Stomach smooth muscle (tissue), 2 donors: ENCODE measurements at regions not wholly inside any gene's neighbourhood (a gene's known extent, or its start where the extent isn't known, plus 50 kb on each side); places are given as distances from the start of the nearest gene placed in this dataset.

Experiments
- H3K27ac ChIP-seq: one replicate; pipeline ENCODE4 v1.7.0; 2013; ENCODE audit warnings: mild to moderate bottlenecking, low read length, inconsistent platforms
- H3K27me3 ChIP-seq, 2 donors: one replicate each; pipeline ENCODE4 v1.7.0; 2013; ENCODE audit warnings: low read length in 2 of 2; ENCODE audit not compliant: insufficient read depth in 2 of 2, control insufficient read depth in 1 of 2
- H3K36me3 ChIP-seq, 2 donors: one replicate each; pipeline ENCODE4 v1.7.0; 2013; ENCODE audit warnings: low read length in 2 of 2; ENCODE audit not compliant: control insufficient read depth in 2 of 2, insufficient read depth in 2 of 2
- H3K4me1 ChIP-seq: one replicate; pipeline ENCODE4 v1.7.0; 2013; ENCODE audit warnings: low read length; ENCODE audit not compliant: control insufficient read depth, insufficient read depth
- H3K4me3 ChIP-seq, 2 donors: one replicate each; pipeline ENCODE4 v1.7.0; 2013; ENCODE audit warnings: low read length in 2 of 2
- H3K9ac ChIP-seq, 2 donors: one replicate each; pipeline ENCODE4 v1.7.0; 2013; ENCODE audit warnings: low read length in 2 of 2, mild to moderate bottlenecking in 1 of 2
- H3K9me3 ChIP-seq, 2 donors: one replicate each; pipeline ENCODE4 v1.7.0; 2013; ENCODE audit warnings: low read length in 2 of 2; ENCODE audit not compliant: control insufficient read depth in 2 of 2
- donor health status: healthy.
- donor health status: Pancreatic carcinoma.

- Histone ChIP-seq H3K27ac (no peak overlapping the region), H3K4me1 (peaks cover 5% of the 10 kb centered on the region), H3K36me3 (no peaks in the 10 kb centered on the region), H3K27me3 (no peaks in the 10 kb centered on the region), H3K4me3 (no peak overlapping the region), H3K9ac (no peak overlapping the region), H3K9me3 (no peaks in the 10 kb centered on the region)
Observed at GRCh38 chr4:127416115-127416514, 216.6 kb upstream of the INTU start.

DNA sequence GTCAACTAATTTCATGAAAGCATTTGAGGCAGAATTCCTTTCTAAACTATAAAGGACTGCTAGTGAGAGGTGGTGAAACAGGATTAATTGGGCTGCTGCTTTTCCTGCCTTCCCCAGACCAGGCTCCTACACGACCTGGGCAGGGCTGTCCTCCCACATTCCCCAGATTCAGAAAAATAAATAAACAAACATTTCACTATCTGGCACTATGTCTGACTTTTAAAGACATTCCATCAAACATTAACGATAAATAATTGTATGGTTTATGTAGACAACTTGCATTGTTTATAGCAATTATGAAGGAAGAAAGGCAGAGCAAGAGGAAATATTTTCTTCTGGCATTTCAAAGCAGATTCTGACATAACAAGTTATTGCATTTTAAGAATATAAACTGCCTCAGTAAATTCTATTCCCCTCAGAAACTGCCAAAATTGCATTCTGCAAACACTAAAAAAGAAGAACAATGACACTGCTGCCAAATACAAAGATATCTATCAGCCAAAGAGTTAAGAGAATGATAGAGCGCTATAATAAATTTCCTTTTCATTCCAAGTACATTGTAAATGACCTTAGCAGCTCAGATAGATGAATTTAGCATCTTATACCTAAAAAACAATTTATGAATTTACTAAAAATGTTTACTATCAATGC, 214.7 kb upstream of the INTU start:
- no peak overlapping the region for H3K27ac ChIP-seq
- H3K4me1 ChIP-seq: peaks cover 5% of the 10 kb centered on the region
- no peaks in the 10 kb centered on the region for H3K36me3 ChIP-seq
- no peaks in the 10 kb centered on the region for H3K27me3 ChIP-seq
- H3K9ac ChIP-seq: no peak overlapping the region
- no peak overlapping the region for H3K4me3 ChIP-seq
- H3K9me3 ChIP-seq: no peaks in the 10 kb centered on the region

GRCh38 chr4:127419431-127419830, 213.3 kb upstream of the INTU start:
- H3K4me3 ChIP-seq: no peak overlapping the region
- H3K27ac ChIP-seq: no peak overlapping the region
- H3K9ac ChIP-seq: no peak overlapping the region
- H3K4me1 ChIP-seq: peaks cover 5% of the 10 kb centered on the region
- no peaks in the 10 kb centered on the region for H3K36me3 ChIP-seq
- no peaks in the 10 kb centered on the region for H3K9me3 ChIP-seq
- H3K27me3 ChIP-seq: no peaks in the 10 kb centered on the region

DNA sequence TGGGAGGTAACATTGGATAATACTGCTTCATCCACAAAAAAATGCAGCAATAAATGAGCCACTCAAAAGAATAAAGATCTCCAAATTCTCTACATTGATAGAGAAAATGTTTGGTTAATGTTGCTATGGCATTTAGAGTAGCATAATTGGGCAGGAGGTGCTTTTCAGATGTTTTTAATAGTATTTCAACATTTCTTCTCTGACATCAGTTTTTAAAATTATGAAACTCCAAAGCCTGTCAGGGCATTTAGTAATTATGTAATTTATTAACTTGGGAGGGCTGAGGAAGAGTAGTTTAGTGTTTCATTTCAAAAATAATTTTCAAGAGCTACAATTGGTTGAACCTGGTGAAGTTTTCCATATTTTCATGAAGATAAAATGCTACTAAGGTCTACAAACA, 211.3 kb upstream of the INTU start:
- H3K36me3 ChIP-seq: no peaks in the 10 kb centered on the region
- no peak overlapping the region for H3K9ac ChIP-seq
- no peak overlapping the region for H3K27ac ChIP-seq
- no peaks in the 10 kb centered on the region for H3K9me3 ChIP-seq
- H3K4me3 ChIP-seq: no peak overlapping the region
- H3K4me1 ChIP-seq: peaks cover 5% of the 10 kb centered on the region
- H3K27me3 ChIP-seq: no peaks in the 10 kb centered on the region

- Histone ChIP-seq H3K4me1 (no peaks in the 10 kb centered on the region), H3K4me3 (no peak overlapping the region), H3K36me3 (no peaks in the 10 kb centered on the region), H3K27me3 (no peaks in the 10 kb centered on the region), H3K27ac (no peak overlapping the region), H3K9me3 (no peaks in the 10 kb centered on the region), H3K9ac (no peak overlapping the region)
Observed at GRCh38 chr4:127425202-127425845, 207.4 kb upstream of the INTU start.

DNA sequence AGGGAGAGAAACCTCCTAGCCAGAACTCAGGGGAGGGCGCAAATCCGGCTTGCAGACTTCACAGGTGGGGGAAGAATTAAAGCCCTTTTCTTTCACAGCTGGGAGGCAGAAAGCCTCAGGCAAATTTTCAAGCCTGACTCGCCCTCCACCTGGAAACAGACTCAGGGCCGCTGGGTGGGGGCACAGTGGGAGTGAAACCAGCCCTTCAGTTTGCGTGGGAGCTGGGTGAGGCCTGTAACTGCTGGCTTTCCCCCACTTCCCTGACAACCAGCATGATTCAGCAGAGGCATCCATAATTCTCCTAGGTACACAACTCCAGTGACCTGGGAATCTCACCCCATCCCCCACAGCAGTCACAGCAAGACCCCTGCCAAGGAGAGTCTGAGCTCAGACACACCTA, 206.9 kb upstream of the INTU start:
- H3K9ac ChIP-seq: no peak overlapping the region
- no peaks in the 10 kb centered on the region for H3K27me3 ChIP-seq
- H3K4me1 ChIP-seq: no peaks in the 10 kb centered on the region
- H3K27ac ChIP-seq: no peak overlapping the region
- H3K9me3 ChIP-seq: no peaks in the 10 kb centered on the region
- no peak overlapping the region for H3K4me3 ChIP-seq
- H3K36me3 ChIP-seq: no peaks in the 10 kb centered on the region

- Histone ChIP-seq H3K27me3 (no peaks in the 10 kb centered on the region), H3K9ac (no peak overlapping the region), H3K4me3 (no peak overlapping the region), H3K36me3 (no peaks in the 10 kb centered on the region), H3K4me1 (no peaks in the 10 kb centered on the region), H3K9me3 (no peaks in the 10 kb centered on the region), H3K27ac (no peak overlapping the region)
Observed at GRCh38 chr4:127441571-127441970, 191.2 kb upstream of the INTU start.

DNA sequence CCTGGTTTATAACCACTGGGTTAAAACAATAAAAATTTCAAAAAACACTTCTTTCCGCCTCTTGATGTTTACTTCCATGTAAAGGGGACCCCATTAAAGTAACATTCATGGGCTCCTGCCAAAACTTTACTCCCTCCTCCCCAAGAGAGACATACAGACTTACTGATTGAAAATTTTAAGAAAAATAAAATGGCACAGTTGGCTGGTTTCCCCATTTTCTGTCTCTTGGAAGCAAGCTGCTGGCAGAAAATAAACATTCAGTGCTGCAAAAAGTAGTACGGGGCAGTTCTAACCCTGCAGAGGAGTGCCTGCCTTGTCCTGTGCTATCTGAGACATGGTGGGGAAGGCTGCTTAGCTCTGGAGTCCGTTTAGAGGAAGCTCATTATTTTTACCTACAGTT, 187.3 kb upstream of the INTU start:
- no peak overlapping the region for H3K27ac ChIP-seq
- H3K4me3 ChIP-seq: no peak overlapping the region
- no peaks in the 10 kb centered on the region for H3K4me1 ChIP-seq
- H3K9ac ChIP-seq: no peak overlapping the region
- H3K36me3 ChIP-seq: no peaks in the 10 kb centered on the region
- no peaks in the 10 kb centered on the region for H3K9me3 ChIP-seq
- H3K27me3 ChIP-seq: no peaks in the 10 kb centered on the region

DNA sequence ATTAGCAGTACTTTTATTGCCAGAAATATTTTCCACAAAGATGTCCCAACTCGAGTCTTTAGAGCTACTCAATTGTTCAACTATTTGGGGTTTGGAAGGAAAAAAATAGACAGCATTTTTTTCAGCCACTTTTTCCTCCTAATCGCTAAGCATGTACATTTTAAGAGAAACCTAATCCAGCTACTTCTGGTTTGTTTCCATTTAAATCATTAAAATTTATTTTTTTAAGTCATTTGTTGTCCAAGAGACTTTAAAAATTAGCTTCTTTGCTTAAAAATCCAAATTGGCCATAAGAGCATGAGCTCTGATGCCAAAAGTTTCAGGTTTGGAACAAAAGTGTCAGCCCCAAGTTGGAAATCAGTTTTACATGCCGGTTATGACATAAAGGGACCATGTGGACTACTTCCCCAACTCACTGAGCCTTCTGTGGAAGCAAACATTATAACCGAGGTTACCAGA, 186.3 kb upstream of the INTU start:
- H3K4me1 ChIP-seq: no peaks in the 10 kb centered on the region
- no peak overlapping the region for H3K4me3 ChIP-seq
- H3K27me3 ChIP-seq: no peaks in the 10 kb centered on the region
- no peaks in the 10 kb centered on the region for H3K9me3 ChIP-seq
- H3K36me3 ChIP-seq: no peaks in the 10 kb centered on the region
- H3K27ac ChIP-seq: no peak overlapping the region
- H3K9ac ChIP-seq: no peak overlapping the region

DNA sequence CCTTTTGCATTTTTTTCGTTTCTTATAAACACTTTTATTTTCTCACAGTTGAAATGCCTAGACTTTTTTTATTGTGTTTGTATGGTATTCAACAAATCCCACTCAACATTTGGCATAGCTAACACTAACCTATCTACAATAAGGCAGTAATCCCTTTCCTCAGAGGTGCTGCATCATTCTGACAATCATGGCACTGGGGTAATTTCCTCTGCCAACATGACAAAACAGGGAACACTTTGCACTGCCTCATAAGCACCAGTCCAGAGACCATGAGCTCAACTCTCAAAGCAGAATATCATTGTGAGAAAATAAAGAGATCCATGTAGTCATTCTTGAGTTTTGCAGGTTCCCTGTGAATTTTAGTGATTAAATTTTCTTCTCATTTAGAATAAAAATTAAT, 183.8 kb upstream of the INTU start:
- Histone ChIP-seq H3K27me3 (no peaks in the 10 kb centered on the region), H3K9me3 (no peaks in the 10 kb centered on the region), H3K4me1 (no peaks in the 10 kb centered on the region), H3K36me3 (no peaks in the 10 kb centered on the region), H3K27ac (no peak overlapping the region), H3K9ac (no peak overlapping the region), H3K4me3 (no peak overlapping the region)

GRCh38 chr4:127449449-127449848, 183.3 kb upstream of the INTU start:
- Histone ChIP-seq H3K9me3 (no peaks in the 10 kb centered on the region), H3K36me3 (no peaks in the 10 kb centered on the region), H3K27me3 (no peaks in the 10 kb centered on the region), H3K9ac (no peak overlapping the region), H3K4me3 (no peak overlapping the region), H3K4me1 (no peaks in the 10 kb centered on the region), H3K27ac (no peak overlapping the region)
